LNCAP (cell line): ENCODE measurements at regions not wholly inside any gene's neighbourhood (a gene's known extent, or its start where the extent isn't known, plus 50 kb on each side); places are given as distances from the start of the nearest gene placed in this dataset.

ENCODE experiments used
- CTCF ChIP-seq: fragments of 450-650 bp; IDR thresholded peaks from 2 replicates; pipeline ENCODE4 v1.5.1; 2017; ENCODE audit warnings: mild to moderate bottlenecking

- no peak for TF ChIP-seq CTCF
These were observed 145.7 kb upstream of the NECTIN1 start for GRCh38 chr11:119874660-119875238.

DNA sequence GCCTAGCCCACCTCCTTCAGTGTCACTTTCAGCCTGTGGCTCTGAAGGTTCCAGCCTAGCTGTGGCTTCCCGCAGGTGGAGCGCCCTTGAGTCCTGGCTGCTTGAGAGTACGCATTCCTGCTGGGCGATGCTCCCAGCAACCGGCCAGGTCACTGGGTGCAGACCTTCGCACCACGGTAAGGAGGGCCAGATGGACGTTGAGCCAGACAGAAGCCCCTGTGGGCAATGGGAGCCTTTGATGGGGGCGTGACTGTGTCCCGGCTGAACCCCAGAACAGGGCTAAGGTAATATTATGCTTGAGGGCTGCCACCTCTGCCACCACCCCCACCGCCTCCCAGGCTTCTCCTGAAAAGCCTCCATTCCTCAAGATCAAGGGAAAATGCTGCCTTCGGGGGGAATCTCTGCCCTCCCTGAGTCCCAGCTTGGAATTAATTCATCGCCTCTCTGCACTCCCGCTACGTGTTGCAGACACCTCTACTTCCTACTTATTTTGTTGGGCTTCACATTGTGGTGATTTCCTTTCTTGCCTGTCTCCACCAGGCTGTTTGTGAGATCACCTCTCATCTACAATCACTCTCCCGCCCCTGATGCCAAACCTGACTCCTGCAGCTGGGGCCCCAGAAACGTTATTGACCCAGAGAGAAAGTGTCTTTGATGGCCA lies 144.9 kb upstream of the NECTIN1 start:
- no peak for TF ChIP-seq CTCF

DNA sequence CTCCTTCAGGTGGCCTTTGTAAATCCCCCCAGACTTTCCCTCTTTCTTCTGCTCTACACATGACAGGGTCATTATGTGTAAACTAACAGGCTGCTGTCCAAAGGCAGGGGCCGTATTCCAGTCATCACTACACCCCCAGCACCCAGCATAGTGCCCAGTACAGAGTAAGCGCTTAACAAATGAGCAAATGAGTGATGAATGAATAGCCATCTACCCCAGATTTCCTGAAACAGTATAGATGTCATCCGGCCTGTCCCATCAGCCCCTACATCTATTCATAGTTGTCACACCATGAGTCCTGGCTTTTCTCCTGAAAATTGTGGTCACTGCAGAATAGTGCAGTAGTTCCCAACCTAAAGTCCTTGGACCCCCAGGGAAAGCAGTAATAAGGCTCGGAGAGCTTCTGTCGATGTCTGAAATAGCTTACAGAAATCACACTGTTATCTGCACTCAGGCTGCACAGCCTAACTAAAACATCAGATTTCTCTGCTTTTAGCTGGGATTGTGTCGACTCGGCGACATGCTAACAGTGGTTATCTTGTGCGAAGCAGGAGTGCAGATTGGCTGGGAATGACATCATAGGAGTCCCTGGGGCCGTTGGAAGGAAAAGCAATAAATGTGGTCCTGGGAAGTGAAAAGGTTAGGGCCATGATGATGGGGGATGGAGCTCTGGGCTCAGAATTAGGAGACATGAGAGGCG lies 143.8 kb upstream of the NECTIN1 start:
- TF ChIP-seq CTCF = no peak

DNA sequence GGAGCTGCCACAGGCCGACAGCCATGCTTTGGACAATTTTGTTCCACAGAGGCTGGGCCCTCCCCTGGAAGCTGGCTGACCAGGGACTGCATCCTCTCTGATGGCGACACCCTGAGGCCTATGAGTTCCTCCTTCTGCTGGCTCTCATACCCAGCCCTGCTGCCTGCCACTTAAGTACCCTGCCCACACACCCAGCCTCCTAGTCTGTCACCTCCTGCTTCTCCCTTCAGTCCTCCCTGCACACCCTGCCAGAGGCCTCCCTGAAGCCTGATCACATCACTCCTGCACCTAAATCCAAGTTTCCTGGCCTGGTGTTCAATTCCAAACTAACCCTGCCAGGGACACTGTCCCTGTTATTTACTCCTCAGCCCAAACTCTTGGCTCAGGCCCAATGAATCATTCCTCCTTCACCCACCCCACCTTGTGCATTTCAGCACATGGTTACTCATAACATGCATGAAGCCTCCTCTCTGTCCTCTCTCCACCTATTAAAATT lies 136.7 kb upstream of the NECTIN1 start:
- TF ChIP-seq CTCF = no peak

GRCh38 chr11:119864836-119865235 lies 135.8 kb upstream of the NECTIN1 start:
- no peak for TF ChIP-seq CTCF

GRCh38 chr11:119863851-119864601 lies 135.0 kb upstream of the NECTIN1 start:
- no peak for TF ChIP-seq CTCF

- TF ChIP-seq CTCF = no peak
These were observed 134.2 kb upstream of the NECTIN1 start for GRCh38 chr11:119863236-119863635.
